Posterior cingulate gyrus (tissue), 11 donors: ENCODE measurements at regions not wholly inside any gene's neighbourhood (a gene's known extent, or its start where the extent isn't known, plus 50 kb on each side); places are given as distances from the start of the nearest gene placed in this dataset.
"Not testable (repeated sequence)": the region's sequence is repeated elsewhere in the genome, so short reads cannot be mapped to it uniquely, and the experiment has no call there.

Experiments used
- DNase-seq, 10 donors: peaks; one replicate each; pipeline versions ENCODE4 v3.0.0 to v3.0.0-alpha.2; 2020 to 2021; ENCODE audit warnings: mixed read lengths in 3 of 10
- intact Hi-C: fragments of 100-400 bp; cut with DNase I; formaldehyde crosslinking; loops from one replicate; pipeline ENCODE4 v1.15.1; 2023

DNA sequence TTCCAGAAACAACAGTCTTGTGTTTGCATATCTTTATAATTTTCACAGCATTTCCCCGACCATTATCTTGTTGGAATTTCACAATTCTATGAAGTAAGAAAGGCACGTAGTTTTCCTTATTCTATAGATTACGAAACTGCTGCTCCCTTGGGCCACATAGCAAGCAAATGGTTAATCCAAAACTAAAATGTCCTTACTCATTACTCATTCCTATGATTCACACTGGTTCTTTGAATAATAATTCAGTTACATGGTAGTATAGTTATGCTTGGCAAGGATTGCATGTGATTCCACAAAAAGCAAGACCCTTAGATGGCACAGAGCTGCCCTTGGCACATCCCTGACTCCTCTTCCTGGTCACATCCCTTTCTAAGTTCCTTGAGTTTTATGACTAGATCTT, 51.2 kb downstream of the OR13H1 start:
- intact Hi-C loops: no loop called here
- no peak for DNase-seq

GRCh38 chrX:131607792-131608369, 64.0 kb downstream of the OR13H1 start:
- DNase-seq: no peak
- intact Hi-C loops: no loop called here

DNA sequence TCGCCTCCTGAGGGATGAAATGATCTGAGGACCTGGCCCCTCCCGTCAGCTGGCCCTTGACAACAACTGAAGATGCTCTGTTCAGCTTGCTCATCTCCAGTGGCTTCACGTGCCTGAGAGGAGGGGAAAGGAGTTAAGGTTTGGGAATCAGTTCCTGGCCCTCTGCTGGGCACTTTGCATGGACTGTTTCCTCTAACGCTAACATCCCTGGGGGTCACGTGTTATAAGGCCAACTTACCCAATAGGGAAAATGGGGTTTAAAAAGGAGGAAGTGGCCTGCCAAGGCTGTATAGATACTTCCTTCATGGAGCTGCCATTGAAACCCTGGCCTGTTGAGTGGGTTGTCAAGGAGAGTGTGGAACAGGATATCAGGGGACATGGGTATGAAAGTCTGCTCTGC, 65.6 kb downstream of the OR13H1 start:
- DNase-seq: no peak

GRCh38 chrX:131613260-131613659, 69.4 kb downstream of the OR13H1 start:
- intact Hi-C loops: no loop called here
- no peak for DNase-seq

More for the DNA sequence above, 65.6 kb downstream of the OR13H1 start:
- intact Hi-C loops: no loop called here

GRCh38 chrX:131614241-131614640, 70.4 kb downstream of the OR13H1 start:
- intact Hi-C loops: no loop called here
- no peak for DNase-seq

GRCh38 chrX:131617182-131617581, 73.3 kb downstream of the OR13H1 start:
- no peak for DNase-seq
- intact Hi-C loops: no loop called here

DNA sequence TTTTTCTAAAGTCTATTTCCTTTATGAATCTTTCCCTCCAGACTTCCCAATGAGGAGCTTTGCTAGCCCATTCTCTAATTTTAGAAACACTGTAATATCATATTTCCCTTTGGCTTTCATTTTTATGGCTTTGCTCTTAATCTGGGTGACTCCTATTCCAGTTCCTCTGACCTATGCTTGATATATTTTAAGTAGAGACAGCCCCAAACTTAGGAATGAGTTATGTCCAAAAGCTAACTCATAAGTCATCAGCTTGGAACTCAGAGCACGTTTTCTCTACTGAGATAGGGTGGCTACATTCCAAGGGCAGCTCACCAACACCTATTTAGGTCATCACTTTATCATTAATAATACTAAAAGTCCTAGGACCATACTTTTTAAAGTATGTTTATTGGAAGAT, 77.8 kb downstream of the OR13H1 start:
- intact Hi-C loops: no loop called here
- DNase-seq: no peak

DNA sequence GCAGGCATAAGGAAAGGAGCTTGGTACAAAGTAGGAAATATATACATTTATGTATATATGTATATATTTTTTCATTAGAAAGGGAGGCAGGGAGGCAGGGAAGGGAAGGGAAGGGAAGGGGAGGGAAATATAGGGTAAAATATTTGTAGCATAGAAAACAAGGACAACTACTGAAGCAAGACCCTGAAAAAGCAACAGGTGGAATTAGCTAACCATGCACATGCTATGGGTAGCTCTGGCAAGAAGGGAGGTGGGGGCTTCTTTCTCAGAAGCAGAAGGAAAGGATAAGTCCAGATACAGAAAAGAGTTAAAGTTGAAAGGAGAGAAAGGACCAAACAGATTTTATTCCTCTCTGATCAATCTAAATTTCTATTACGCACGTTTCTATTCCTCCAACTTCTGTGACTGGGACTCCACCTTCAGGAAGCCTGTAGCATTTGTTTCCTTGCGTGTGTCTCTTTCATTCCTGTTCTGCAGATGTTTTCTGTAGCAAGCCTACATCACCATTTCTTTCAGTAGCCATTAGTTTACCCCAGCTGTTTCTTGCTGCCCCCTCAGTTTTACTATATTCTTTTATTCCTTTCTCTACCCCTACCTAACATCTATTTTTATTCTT, 82.9 kb downstream of the OR13H1 start:
- intact Hi-C loops: no loop called here
- DNase-seq: no peak

DNA sequence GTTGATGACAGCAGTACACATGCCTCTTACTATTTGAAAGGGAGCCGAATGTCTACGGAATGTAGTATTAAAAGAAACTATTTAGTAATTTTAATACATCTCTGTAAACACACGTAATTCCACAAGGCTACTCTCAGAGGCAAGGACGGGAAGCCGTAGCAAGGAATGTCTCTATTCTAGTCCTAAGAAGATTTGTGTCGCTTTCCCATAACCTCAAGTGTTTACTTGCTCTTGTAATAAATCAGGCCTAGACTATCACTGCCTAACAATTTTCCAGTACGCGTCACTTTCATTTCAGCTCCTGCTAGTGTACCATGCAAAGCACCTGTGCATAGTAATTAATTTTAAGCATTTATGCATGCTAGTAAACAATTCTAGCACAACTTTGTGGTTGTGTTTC, 86.7 kb downstream of the OR13H1 start:
- no peak for DNase-seq
- intact Hi-C loops: loop anchor here (5.0 kb wide), 1 partner anchor 653 kb away; no protein-coding TSS in a partner anchor

- intact Hi-C loops: loop anchor here (5.0 kb wide), 1 partner anchor 656 kb away; no protein-coding TSS in a partner anchor
- peak in 7 of 10 donors; percentile 11 to 85 (median 50) for DNase-seq
Observed at GRCh38 chrX:131633285-131633917, 89.5 kb downstream of the OR13H1 start.

- no peak for DNase-seq
- intact Hi-C loops: loop anchor here (5.0 kb wide), 1 partner anchor 658 kb away; no protein-coding TSS in a partner anchor
Observed at GRCh38 chrX:131634900-131635299, 91.0 kb downstream of the OR13H1 start.

- intact Hi-C loops: no loop called here
- DNase-seq: no peak
Observed at GRCh38 chrX:131646106-131646505, 102.2 kb downstream of the OR13H1 start.

DNA sequence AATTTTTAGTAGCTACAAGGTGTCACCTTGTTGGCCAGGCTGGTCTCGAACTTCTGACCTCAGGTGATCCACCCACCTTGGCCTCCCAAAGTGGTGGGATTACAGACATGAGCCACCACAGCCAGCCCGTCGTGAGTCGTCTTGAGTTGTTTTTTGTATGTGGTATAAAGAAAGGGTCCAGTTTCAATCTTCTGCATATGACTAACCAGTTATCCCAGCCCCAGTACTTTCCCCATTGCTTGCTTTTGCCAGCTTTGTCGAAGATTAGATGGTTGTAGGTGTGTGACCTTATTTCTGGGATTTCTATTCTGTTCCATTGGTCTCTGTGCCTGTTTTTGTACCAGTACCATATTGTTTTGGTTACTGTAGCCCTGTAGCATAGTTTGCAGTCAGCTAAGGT, 105.9 kb downstream of the OR13H1 start:
- intact Hi-C loops: no loop called here
- DNase-seq: no peak

GRCh38 chrX:131650637-131651410, 107.0 kb downstream of the OR13H1 start:
- intact Hi-C loops: no loop called here
- DNase-seq: no peak

DNA sequence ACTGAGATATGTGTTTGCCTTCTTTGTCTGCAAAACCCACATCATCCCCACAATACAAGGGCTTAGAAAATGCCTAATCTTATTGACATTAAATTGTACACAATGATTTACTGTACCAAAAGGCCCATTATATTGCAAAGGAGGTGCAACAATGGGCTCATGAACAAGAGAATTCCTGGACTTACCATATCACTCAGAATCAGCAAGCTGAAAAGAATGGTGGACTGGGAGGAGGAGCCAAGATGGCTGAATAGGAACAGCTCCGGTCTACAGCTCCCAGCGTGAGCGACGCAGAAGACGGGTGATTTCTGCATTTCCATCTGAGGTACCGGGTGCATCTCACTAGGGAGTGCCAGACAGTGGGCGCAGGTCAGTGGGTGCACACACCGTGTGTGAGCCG, 119.9 kb downstream of the OR13H1 start:
- DNase-seq, intact Hi-C loops: not testable (repeated sequence)

- intact Hi-C loops: no loop called here
- DNase-seq: no peak
Observed at GRCh38 chrX:131671735-131672134, 127.9 kb downstream of the OR13H1 start.

DNA sequence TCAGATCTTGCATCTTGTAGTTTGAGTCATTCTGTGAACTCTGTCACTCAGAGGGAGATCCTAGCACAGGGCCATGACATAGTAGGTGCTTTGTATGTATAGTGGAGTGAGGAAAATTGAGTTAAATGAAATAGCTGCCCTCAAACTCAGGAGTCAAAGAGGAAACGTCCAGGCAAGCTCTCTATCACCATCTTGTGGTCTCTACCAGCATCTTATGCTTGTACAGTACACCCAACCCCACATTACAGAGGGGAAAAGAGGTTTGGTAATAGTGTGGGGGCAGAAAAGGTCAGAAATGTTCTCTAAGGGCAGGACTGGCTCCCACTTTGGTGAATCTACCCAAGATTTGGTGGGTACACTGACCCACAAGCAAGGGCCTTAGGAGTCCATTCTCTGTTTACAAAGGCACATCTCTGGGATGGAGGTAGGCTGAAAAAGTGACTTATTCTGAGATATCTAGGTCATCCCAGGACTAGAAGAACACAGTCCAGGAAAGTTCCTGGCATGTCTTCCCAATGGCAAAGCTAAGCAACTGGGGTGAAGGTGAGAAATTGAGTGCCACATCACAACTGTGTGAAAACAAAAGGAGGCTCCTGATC, 131.8 kb downstream of the OR13H1 start:
- intact Hi-C loops: loop anchor here (5.0 kb wide), 1 partner anchor 698 kb away; no protein-coding TSS in a partner anchor
- no peak for DNase-seq

DNA sequence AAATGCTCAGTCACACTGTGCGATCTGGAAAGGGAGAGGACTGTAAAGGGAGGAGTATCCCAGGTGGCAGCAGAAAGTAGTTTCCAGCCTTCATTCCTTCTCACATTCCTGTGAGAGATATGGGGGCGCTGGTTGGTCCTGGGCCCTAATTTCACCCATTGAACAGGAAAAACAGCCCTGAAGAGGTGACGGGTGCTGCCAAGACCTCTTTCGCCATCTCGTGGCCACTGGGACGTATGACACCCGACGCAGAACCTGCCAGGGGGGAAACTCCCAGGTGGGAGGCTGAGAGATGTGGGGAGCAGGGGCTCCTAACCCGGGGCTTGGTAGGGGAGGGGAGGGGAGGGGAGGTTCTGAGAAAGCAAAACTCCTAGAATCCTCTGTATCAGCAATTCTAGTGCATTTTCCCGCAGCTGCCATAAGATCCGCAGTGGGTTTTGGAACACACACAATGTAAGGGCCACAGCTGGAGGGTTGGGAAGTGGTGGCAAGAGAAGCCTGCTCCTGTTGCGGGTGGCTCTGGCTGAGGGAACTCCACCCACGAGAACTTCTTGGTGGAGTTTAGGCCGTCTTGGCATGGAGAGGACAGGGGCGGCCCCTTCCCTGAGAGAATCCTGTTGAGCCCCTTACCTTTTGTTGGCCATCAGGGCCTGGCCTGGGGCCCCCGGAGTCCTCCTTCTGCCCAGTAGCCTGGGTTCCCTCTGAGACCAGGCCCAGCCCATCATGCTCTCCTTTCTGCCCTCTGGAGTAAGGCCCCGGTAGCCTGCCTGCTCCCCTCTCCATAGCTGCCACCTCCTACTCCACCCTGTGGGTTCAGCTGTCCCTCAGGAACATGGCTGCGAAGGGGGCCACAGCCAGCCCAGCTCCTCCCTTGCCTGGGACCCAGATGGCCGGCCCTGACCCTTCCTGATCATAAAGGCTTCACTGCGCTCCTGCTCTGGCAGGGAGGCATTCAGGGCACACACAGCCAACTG, 134.1 kb downstream of the OR13H1 start:
- DNase-seq: peak in 8 of 10 donors; percentile 7 to 88 (median 23)
- intact Hi-C loops: loop anchor here (5.0 kb wide), 1 partner anchor 701 kb away; no protein-coding TSS in a partner anchor

DNA sequence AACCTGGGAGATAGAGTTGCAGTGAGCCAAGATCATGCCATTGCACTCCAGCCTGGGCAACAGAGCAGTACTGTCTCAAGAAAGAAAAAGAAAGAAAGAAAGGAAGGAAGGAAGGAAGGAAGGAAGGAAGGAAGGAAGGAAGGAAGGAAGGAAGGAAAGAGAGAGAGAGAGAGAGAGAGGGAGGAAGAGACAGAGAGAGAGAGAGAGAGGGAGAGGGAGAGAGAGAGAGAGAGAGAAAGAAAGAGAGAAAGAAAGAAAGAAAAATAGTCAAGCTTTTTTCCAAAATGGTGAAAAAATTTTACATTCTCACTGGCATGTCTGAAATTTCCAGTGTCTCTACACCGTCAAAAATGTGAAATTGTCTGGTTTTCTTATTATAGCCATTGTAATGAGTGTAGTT, 138.9 kb downstream of the OR13H1 start:
- intact Hi-C loops, DNase-seq: not testable (repeated sequence)
